Adrenal gland (tissue), 5 donors: ENCODE measurements at regions not wholly inside any gene's neighbourhood (a gene's known extent, or its start where the extent isn't known, plus 50 kb on each side); places are given as distances from the start of the nearest gene placed in this dataset.

Source experiments
- CTCF ChIP-seq, 6 experiments: fragments of 450-650 bp in 4 of 6; fragments of 200-600 bp in 2 of 6; sonication (generic) in 1 of 6; IDR thresholded peaks; 1 replicate in 5 of 6; 2 replicates in 1 of 6; pipeline versions ENCODE4 v1.5.1 to v1.8.0; 2016 to 2021; ENCODE audit warnings: antibody characterized with exemption in 6 of 6, mild to moderate bottlenecking in 2 of 6, moderate library complexity in 1 of 6
- POLR2A ChIP-seq, 2 donors: fragments of 450-650 bp; IDR thresholded peaks; one replicate each; pipeline ENCODE4 v1.6.1; 2017; ENCODE audit warnings: antibody characterized with exemption in 2 of 2, mild to moderate bottlenecking in 2 of 2, moderate library complexity in 1 of 2
- donor health status: DM: no; HTN: no; CAD: no.

- TF ChIP-seq CTCF (IDR thresholded peaks at IDR 0.05) (no peak), POLR2A (IDR thresholded peaks at IDR 0.05) (no peak)
These were observed 113.9 kb upstream of the PFKP start for GRCh38 chr10:2953495-2953894.
